ENCODE measurements at regions not wholly inside any gene's neighbourhood (a gene's known extent, or its start where the extent isn't known, plus 50 kb on each side); places are given as distances from the start of the nearest gene placed in this dataset.

DNA sequence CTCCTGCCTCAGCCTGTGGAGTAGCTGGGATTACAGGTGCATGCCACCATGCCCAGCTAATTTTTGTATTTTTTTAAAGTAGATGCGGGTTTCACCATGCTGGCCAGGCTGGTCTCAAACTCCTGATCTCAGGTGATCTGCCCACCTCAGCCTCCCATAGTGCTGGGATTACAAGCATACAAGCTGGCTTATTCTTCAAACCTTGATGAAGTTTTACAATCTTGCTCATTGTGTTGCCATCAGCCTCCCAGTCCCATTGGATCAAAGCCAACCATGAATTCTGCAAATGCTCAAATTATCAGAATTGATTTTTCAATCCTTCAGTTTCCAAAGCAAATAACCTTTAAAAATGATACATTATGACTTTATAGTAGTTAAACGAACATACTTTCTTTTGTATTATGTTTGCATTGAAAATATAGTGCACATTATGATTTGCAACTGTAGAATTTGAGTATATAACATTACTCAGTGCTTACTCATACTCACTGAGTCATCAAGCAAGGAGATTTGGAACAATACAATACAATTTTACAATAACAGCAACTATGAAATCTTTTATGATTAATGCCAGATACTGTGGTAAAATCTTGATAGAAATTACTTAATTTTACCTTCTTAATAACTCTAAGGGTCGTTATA is 1491.9 kb upstream of the CELF4 start:
- no peak overlapping the region for H2BK20ac ChIP-seq (ENCODE audit: low read length)
- H3K18ac ChIP-seq (ENCODE audit: extremely low read depth, low read length), result no peak overlapping the region
- FAIRE-seq, result no peak
- H3K79me2 ChIP-seq (ENCODE audit: control insufficient read depth in 1 of 2, insufficient read depth in 2 of 2, low read length in 2 of 2), result no peaks in the 10 kb centered on the region
- no peak overlapping the region for H3K9ac ChIP-seq (replicated peaks in 1 of 4; ENCODE audit: extremely low read depth in 1 of 4, low read depth in 3 of 4, low read length in 3 of 4)
- no peaks in the 10 kb centered on the region for H3K36me3 ChIP-seq (ENCODE audit: control insufficient read depth in 2 of 4, insufficient read depth in 4 of 4, low read length in 3 of 4)
- no peak overlapping the region for H4K91ac ChIP-seq (replicated peaks; ENCODE audit: insufficient read length, low read length)
- no peak overlapping the region for H3K4ac ChIP-seq (replicated peaks; ENCODE audit: insufficient read length, low read depth, low read length)
- no peaks in the 10 kb centered on the region for H3K23me2 ChIP-seq (ENCODE audit: low read depth, low read length)
- H3K14ac ChIP-seq (ENCODE audit: insufficient read length), result no peak overlapping the region
- H3K4me1 ChIP-seq (replicated peaks in 1 of 4; ENCODE audit: control insufficient read depth in 3 of 4, insufficient read depth in 4 of 4, low read length in 3 of 4), result no peaks in the 10 kb centered on the region
- H2BK15ac ChIP-seq (ENCODE audit: low read length), result no peak overlapping the region
- no peak overlapping the region for H2AK5ac ChIP-seq (ENCODE audit: low read depth, low read length)
- ChIA-PET CTCF (ENCODE audit: partially characterized antibody) (no interaction called here), POLR2A (ENCODE audit: partially characterized antibody) (no interaction called here)
- H4K8ac ChIP-seq (ENCODE audit: extremely low read depth, insufficient read depth, low read length), result no peak overlapping the region
- no peak overlapping the region for H2BK12ac ChIP-seq (ENCODE audit: low read depth, low read length)
- H3K27ac ChIP-seq (ENCODE audit: low read depth, low read length), result no peak overlapping the region
- H3K4me2 ChIP-seq (ENCODE audit: insufficient read depth in 1 of 2, low read depth in 2 of 2, low read length in 2 of 2), result no peak overlapping the region
- TF ChIP-seq JUN (IDR thresholded peaks at IDR 0.05; ENCODE audit: low read depth, low read length), result no peak
- no peak for TF ChIP-seq ASH2L (IDR thresholded peaks at IDR 0.05; ENCODE audit: low read length)
- TF ChIP-seq TBP (IDR thresholded peaks at IDR 0.05; ENCODE audit: low read depth, low read length), result no peak
- TF ChIP-seq NRF1 (IDR thresholded peaks at IDR 0.05; ENCODE audit: low read depth, low read length), result no peak
- no peak for TF ChIP-seq HDAC2 (IDR thresholded peaks at IDR 0.05; ENCODE audit: borderline replicate concordance in 1 of 2, low read depth in 2 of 2, low read length in 2 of 2)
- no peak for TF ChIP-seq NANOG (IDR thresholded peaks at IDR 0.05; ENCODE audit: insufficient read depth, low read depth, low read length, poor library complexity, severe bottlenecking)
- no peak for TF ChIP-seq TCF12 (IDR thresholded peaks at IDR 0.05; ENCODE audit: low read depth, low read length)
- TF ChIP-seq TAF7 (optimal IDR thresholded peaks at IDR 0.05; ENCODE audit: borderline replicate concordance, low read depth, low read length), result no peak
- H3K56ac ChIP-seq (replicated peaks; ENCODE audit: insufficient read length, low read depth, low read length), result no peak overlapping the region
- H2BK5ac ChIP-seq (ENCODE audit: low read depth, low read length), result no peak overlapping the region
- no peaks in the 10 kb centered on the region for H3K79me1 ChIP-seq (ENCODE audit: low read depth, low read length)
- no peak overlapping the region for H3K23ac ChIP-seq (ENCODE audit: insufficient read length)
- H3K27me3 ChIP-seq (replicated peaks in 1 of 4; ENCODE audit: control insufficient read depth in 3 of 4, extremely low read depth in 1 of 4, insufficient read depth in 3 of 4, low read length in 3 of 4), result no peaks in the 10 kb centered on the region
- no peak overlapping the region for H4K5ac ChIP-seq (ENCODE audit: insufficient read length, low read depth, low read length)
- no peak overlapping the region for H2AFZ ChIP-seq (ENCODE audit: low read length)
- no peak overlapping the region for H2BK120ac ChIP-seq (replicated peaks; ENCODE audit: low read depth, low read length)
- H4K20me1 ChIP-seq (replicated peaks in 1 of 2; ENCODE audit: control insufficient read depth in 1 of 2, insufficient read depth in 2 of 2, low read length in 2 of 2), result no peaks in the 10 kb centered on the region
- H3K9me3 ChIP-seq (ENCODE audit: insufficient read depth in 2 of 2, low read depth in 1 of 2, low read length in 1 of 2), result no peaks in the 10 kb centered on the region
- H3K4me3 ChIP-seq (ENCODE audit: extremely low read depth in 1 of 4, insufficient read depth in 2 of 4, low read depth in 3 of 4, low read length in 4 of 4), result no peak overlapping the region
- no peak for DNase-seq (ENCODE audit: low read depth in 1 of 2, low spot score in 2 of 2)
- WGBS, 2 experiments (ENCODE audit: extremely low coverage in 1 of 2, insufficient coverage in 1 of 2, insufficient read length in 1 of 2, insufficient replicate concordance in 2 of 2, low coverage in 1 of 2, low lambda C conversion rate in 2 of 2, missing lambda C conversion rate in 1 of 2), result 89% methylated on average over 3 of the region's 3 CpGs; no CpG with 5 or more reads in 1 of the 2 experiments

Data from H1 (cell line).